HG03354 (cell line): ENCODE measurements at regions not wholly inside any gene's neighbourhood (a gene's known extent, or its start where the extent isn't known, plus 50 kb on each side); places are given as distances from the start of the nearest gene placed in this dataset.
"Not testable (repeated sequence)": the region's sequence is repeated elsewhere in the genome, so short reads cannot be mapped to it uniquely, and the experiment has no call there.

ENCODE experiments used
- ATAC-seq: cut with Tn5 transposase; IDR thresholded peaks from one replicate; pipeline ENCODE4 v1.9.1; 2021; ENCODE audit warnings: mild to moderate bottlenecking; ENCODE audit not compliant: unreplicated experiment, poor library complexity, severe bottlenecking

GRCh38 chr6:106735136-106735633 lies 105.8 kb downstream of the QRSL1 start:
- ATAC-seq, result no peak

GRCh38 chr6:106733386-106733785 lies 104.0 kb downstream of the QRSL1 start:
- ATAC-seq, result no peak

GRCh38 chr6:106732376-106732940 lies 103.1 kb downstream of the QRSL1 start:
- no peak for ATAC-seq

- no peak for ATAC-seq
Measured at GRCh38 chr6:106731843-106732160, 102.4 kb downstream of the QRSL1 start.

- ATAC-seq, result no peak
Measured at GRCh38 chr6:106731144-106731842, 101.9 kb downstream of the QRSL1 start.

- ATAC-seq, result no peak
Measured at GRCh38 chr6:106730718-106731117, 101.3 kb downstream of the QRSL1 start.

- no peak for ATAC-seq
Measured at GRCh38 chr6:106730264-106730663, 100.9 kb downstream of the QRSL1 start.

- no peak for ATAC-seq
Measured at GRCh38 chr6:106729841-106730240, 100.5 kb downstream of the QRSL1 start.

GRCh38 chr6:106728296-106728870 lies 99.0 kb downstream of the QRSL1 start:
- no peak for ATAC-seq

- ATAC-seq, result no peak
Measured at GRCh38 chr6:106727480-106728149, 98.2 kb downstream of the QRSL1 start.

GRCh38 chr6:106724848-106725247 lies 95.5 kb downstream of the QRSL1 start:
- no peak for ATAC-seq

GRCh38 chr6:106724337-106724736 lies 95.0 kb downstream of the QRSL1 start:
- ATAC-seq, result no peak

- not testable (repeated sequence) for ATAC-seq
Measured at GRCh38 chr6:106723419-106723818, 94.0 kb downstream of the QRSL1 start.

GRCh38 chr6:106721189-106721588 lies 91.8 kb downstream of the QRSL1 start:
- not testable (repeated sequence) for ATAC-seq
